GM18519 (cell line): ENCODE measurements at regions not wholly inside any gene's neighbourhood (a gene's known extent, or its start where the extent isn't known, plus 50 kb on each side); places are given as distances from the start of the nearest gene placed in this dataset.

ENCODE experiments used
- ATAC-seq: cut with Tn5 transposase; IDR thresholded peaks from one replicate; pipeline ENCODE4 v1.9.1; 2021; ENCODE audit warnings: mild to moderate bottlenecking, moderate library complexity; ENCODE audit not compliant: unreplicated experiment, low FRiP score

DNA sequence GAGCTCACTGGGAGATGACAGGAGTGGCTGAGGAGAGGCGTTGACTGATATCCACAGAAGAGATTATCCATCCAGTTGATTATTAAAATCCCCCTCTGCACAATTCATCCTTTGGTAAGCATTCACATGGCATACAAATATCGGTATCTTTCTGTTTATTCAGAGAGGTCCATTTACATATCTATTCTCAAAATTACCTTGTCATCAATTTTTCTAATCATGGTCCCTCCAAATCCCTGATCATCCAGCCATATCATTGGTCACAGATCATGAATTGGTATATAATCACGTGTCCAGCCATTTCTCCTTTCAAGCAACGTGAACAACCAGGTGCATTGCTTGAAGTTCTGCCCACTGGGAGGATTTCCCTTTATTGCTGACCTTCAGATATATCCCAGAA, 1321.0 kb downstream of the ROBO2 start:
- no peak for ATAC-seq

GRCh38 chr3:78368636-78369345, 1328.9 kb downstream of the ROBO2 start:
- ATAC-seq, result no peak

- ATAC-seq, result no peak
These were observed 1350.3 kb downstream of the ROBO2 start for GRCh38 chr3:78390221-78390620.

DNA sequence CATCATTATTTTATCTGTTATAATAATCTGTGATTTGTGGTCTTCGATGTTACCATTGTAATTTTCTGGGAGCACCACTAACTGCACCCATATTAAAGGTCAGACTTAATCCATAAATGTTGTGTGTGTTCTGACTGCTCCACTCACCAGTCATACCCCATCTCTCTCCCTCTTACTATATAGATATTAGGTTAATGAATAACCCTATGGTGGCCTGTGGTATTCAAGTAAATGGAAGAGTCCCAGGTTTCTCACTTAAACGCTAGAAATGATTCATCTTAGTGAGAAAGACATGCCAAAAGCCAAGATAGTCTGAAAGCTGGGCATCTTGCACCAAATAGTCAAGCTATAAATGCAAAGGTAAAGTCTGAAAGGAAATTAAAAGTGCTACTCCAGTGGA, 1358.5 kb downstream of the ROBO2 start:
- ATAC-seq, result no peak

- ATAC-seq, result no peak
These were observed 1362.8 kb downstream of the ROBO2 start for GRCh38 chr3:78402720-78403119.

GRCh38 chr3:78405745-78406144, 1362.1 kb downstream of the ROBO1 start:
- ATAC-seq, result no peak

DNA sequence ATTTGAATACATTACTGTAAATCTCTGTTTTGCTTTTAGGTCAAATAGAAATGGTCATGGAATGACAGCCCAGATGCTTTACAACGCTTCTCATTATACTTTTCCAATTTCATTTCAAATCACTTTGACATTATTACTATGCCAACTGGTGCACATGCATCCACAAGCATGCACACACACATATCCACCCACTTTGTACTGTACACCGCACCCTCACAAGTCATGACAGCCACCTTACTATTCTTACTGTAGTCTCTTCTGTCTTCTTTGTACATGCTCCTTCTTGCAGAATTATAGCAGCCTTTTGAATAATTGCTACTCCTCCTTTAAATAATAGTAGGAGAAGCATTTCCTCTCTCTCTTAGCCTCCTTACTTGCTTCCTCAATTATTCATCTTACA, 1361.4 kb downstream of the ROBO1 start:
- no peak for ATAC-seq

DNA sequence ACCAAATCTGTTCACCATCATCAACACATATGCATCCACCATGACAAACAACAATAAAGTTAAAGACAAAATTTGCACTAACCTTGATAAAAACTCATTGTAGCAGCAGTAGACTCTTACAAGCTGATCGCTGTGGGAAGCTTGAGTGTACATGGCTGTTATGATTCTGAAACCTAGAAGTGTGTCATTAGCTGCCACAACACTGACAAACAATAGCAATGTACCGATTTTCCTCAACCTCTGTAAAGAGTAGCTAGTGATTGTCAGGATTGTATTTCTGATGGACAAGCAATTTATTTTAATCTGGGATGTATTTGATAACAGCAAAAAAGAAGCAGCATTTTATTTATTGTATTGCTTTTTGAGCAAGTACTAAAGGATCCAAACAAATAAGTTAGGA, 1357.7 kb downstream of the ROBO1 start:
- ATAC-seq, result no peak

DNA sequence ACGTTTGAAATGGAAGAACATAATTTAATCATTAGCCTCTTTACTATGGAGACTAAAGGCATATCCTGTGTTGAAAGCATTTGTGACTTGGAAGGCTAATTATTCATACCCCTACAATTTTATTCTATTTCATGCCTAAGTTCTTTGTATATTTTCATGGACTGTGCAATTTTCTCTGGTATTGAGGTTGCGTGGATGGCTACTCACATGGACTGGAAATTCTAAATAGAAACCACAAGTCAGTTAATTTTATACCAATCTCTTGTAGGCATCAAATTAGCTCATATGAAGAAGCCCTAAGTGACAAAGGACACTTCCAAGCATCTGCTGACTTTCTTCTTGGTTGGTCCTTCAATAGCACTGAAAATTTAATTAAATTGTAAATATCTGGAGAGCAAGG, 1353.5 kb downstream of the ROBO1 start:
- no peak for ATAC-seq

- no peak for ATAC-seq
These were observed 1347.2 kb downstream of the ROBO1 start for GRCh38 chr3:78420611-78421010.

- ATAC-seq, result no peak
These were observed 1346.4 kb downstream of the ROBO1 start for GRCh38 chr3:78421247-78421966.

DNA sequence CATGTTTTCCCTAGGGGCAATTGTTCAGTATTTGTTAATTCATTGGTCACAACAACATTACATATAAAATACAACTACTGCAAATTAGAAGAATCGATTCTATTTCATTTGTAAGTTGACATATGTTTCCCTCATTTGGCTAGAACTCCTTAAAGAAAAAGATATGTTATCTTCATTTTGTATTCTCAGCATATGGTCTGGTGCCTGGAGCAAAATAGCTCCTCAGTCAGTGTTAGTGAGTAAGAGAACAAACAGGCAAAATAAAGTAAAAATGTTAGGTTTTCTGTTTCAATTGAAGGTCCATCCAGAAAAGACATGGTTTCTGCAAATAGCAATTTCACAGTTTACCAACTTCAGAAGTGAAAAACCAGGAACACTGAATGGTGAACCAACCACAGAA, 1343.1 kb downstream of the ROBO1 start:
- ATAC-seq, result no peak

GRCh38 chr3:78426454-78426853, 1341.3 kb downstream of the ROBO1 start:
- no peak for ATAC-seq

DNA sequence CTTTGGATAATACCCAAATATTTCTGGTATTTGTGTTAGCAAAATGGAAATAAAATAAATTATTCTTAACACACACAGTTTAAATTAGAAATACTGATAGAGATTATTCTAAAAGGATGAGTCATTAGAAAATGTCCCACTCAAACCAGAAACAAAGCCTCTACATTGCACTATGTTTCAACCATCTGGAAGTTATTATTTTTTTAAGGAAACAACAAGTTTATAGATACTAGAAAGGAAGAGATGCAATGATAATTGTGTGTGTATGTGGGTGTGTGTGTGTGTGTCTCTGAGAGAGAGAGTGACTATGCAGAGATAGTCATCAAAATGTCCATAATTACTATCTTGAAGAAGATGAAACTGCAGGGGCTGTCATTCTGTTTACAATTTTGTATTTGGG, 1340.5 kb downstream of the ROBO1 start:
- ATAC-seq, result no peak

DNA sequence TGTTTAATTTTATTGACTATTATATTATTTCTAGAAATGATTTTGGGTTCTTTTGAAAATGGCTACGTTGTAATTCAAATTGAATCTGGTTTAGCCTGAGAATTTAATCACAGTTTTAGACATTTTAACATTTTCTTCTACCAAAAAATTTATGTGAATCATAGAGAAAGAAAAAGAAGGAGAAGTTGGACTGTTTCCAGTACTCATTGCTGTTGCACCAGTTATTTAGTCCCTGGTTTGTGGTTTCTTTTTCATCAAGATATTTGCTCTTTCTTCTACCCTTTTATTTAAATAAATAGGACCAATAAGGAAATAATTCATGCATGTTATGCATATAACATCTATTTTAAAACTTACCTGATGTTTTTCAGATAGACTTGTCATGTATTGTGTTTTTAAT, 1337.1 kb downstream of the ROBO1 start:
- no peak for ATAC-seq

GRCh38 chr3:78434801-78435200, 1333.0 kb downstream of the ROBO1 start:
- ATAC-seq, result no peak

DNA sequence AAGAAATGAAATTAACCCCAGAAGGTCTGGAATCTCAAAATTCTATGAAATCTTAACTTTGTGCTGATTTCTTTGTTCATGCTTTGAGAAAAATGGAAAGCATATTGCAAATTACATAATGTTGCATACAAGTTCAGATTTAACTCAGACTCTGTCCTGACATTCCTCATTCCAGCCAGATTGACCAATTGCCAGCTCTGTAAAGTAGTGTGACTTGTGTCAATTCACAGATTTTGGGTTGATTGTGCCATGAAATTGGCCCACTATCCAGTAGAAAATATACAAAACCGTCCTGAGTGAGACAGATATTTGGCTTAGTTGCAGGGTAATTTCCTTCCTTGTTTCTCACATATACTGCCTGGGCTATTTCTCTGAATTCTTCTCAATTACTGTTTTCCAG, 1312.6 kb downstream of the ROBO1 start:
- ATAC-seq, result no peak

GRCh38 chr3:78455712-78456433, 1311.9 kb downstream of the ROBO1 start:
- ATAC-seq, result no peak

- ATAC-seq, result no peak
These were observed 1308.0 kb downstream of the ROBO1 start for GRCh38 chr3:78459796-78460195.

GRCh38 chr3:78462021-78462420, 1305.8 kb downstream of the ROBO1 start:
- no peak for ATAC-seq

GRCh38 chr3:78476076-78476475, 1291.7 kb downstream of the ROBO1 start:
- no peak for ATAC-seq

DNA sequence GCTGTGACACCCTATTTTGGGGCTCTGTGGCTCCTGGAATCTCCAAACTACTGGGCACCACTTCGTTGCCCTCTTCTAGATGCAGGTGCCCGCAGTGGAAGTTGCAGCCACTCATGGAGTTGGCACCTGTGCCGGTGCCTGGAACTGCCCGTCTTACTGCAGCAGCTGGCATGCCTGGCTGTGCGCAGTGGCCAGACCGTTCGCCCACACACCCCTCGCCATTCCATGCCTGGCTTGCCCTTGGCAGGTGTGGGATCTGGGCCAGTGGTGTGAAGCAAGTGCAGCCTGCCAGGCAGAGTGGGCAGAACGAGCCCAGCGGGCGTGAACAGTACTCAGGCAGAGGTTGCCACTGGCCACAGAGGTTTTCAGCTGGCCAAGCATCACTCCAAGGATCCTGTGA, 1286.7 kb downstream of the ROBO1 start:
- no peak for ATAC-seq
